GM23338 (cell line): ENCODE measurements at regions not wholly inside any gene's neighbourhood (a gene's known extent, or its start where the extent isn't known, plus 50 kb on each side); places are given as distances from the start of the nearest gene placed in this dataset.

Experiments
- ATAC-seq: fragments of 200-7000 bp; cut with Tn5 transposase; 3 replicates; pipeline ENCODE4 v1.9.1; 2020
- DNase-seq: peaks from one replicate; pipeline ENCODE4 v3.0.0-alpha.2; 2015; ENCODE audit warnings: low spot score
- H2AFZ ChIP-seq: fragments of 200-600 bp; sonication (generic); 2 replicates; pipeline ENCODE4 v1.8.0; 2016; ENCODE audit warnings: antibody characterized with exemption, mild to moderate bottlenecking, moderate library complexity
- H3F3A ChIP-seq: fragments of 200-600 bp; sonication (generic); replicated peaks from 2 replicates; pipeline ENCODE4 v1.8.0; 2017; ENCODE audit warnings: antibody characterized with exemption, mixed run types, low read depth
- H3K27ac ChIP-seq: fragments of 200-600 bp; sonication (generic); 2 replicates; pipeline ENCODE4 v1.6.1; 2016; ENCODE audit warnings: low read depth
- H3K27me3 ChIP-seq: fragments of 200-600 bp; sonication (generic); 2 replicates; pipeline ENCODE4 v1.8.0; 2016; ENCODE audit warnings: mild to moderate bottlenecking, mixed run types, moderate library complexity; ENCODE audit not compliant: insufficient read depth
- H3K36me3 ChIP-seq: fragments of 200-600 bp; sonication (generic); 2 replicates; pipeline ENCODE4 v1.8.0; 2016; ENCODE audit warnings: mild to moderate bottlenecking; ENCODE audit not compliant: insufficient read depth
- H3K4me1 ChIP-seq: fragments of 200-600 bp; sonication (generic); 2 replicates; pipeline ENCODE4 v1.8.0; 2016; ENCODE audit warnings: mild to moderate bottlenecking, moderate library complexity; ENCODE audit not compliant: insufficient read depth
- H3K4me2 ChIP-seq: fragments of 200-600 bp; sonication (generic); 2 replicates; pipeline ENCODE4 v1.7.1; 2017; ENCODE audit warnings: mixed run types
- H3K4me3 ChIP-seq: fragments of 200-600 bp; sonication (generic); 2 replicates; pipeline ENCODE4 v1.6.1; 2016; ENCODE audit warnings: mixed run types
- H3K79me2 ChIP-seq: fragments of 200-600 bp; sonication (generic); replicated peaks from 2 replicates; pipeline ENCODE4 v1.8.0; 2017; ENCODE audit warnings: mild to moderate bottlenecking; ENCODE audit not compliant: insufficient read depth
- H3K9me2 ChIP-seq: fragments of 200-600 bp; sonication (generic); 2 replicates; pipeline ENCODE4 v1.8.0; 2017; ENCODE audit not compliant: insufficient read depth
- H4K20me1 ChIP-seq: fragments of 200-600 bp; sonication (generic); replicated peaks from 2 replicates; pipeline ENCODE4 v1.8.0; 2017; ENCODE audit warnings: mild to moderate bottlenecking; ENCODE audit not compliant: insufficient read depth
- H3K27ac Mint-ChIP-seq: 2 replicates; pipeline ENCODE4 v1.8.0; 2020; ENCODE audit warnings: inconsistent platforms, mild to moderate bottlenecking, moderate library complexity, mixed read lengths
- H3K27me3 Mint-ChIP-seq: 3 replicates; pipeline ENCODE4 v1.8.0; 2022; ENCODE audit warnings: low read depth, mild to moderate bottlenecking, moderate library complexity, mixed read lengths, inconsistent platforms; ENCODE audit not compliant: insufficient read depth, poor library complexity
- H3K36me3 Mint-ChIP-seq: 3 replicates; pipeline ENCODE4 v1.8.0; 2021; ENCODE audit warnings: low read depth, mild to moderate bottlenecking, inconsistent platforms, moderate library complexity, mixed read lengths
- H3K4me1 Mint-ChIP-seq: 3 replicates; pipeline ENCODE4 v1.8.0; 2020; ENCODE audit warnings: mild to moderate bottlenecking, inconsistent platforms, mixed read lengths
- H3K4me3 Mint-ChIP-seq: 3 replicates; pipeline ENCODE4 v1.8.0; 2021; ENCODE audit warnings: moderate library complexity, mild to moderate bottlenecking, inconsistent platforms, mixed read lengths
- H3K9me3 Mint-ChIP-seq: 3 replicates; pipeline ENCODE4 v1.8.0; 2020; ENCODE audit warnings: moderate library complexity, mild to moderate bottlenecking, inconsistent platforms, mixed read lengths
- CREB1 ChIP-seq: fragments of 250-450 bp; sonication (Bioruptor Pico); IDR thresholded peaks from 2 replicates; pipeline ENCODE4 v1.5.0; 2020; ENCODE audit warnings: low read depth, mild to moderate bottlenecking, moderate library complexity
- CTCF ChIP-seq, 2 experiments: fragments of 200-600 bp in 1 of 2; sonication (generic) in 1 of 2; conservative IDR thresholded peaks; 2 replicates each; pipeline versions ENCODE4 v1.5.1 to v1.6.1; 2016 to 2017; ENCODE audit warnings: antibody characterized with exemption in 2 of 2, low read depth in 2 of 2, mild to moderate bottlenecking in 2 of 2, moderate library complexity in 1 of 2
- ETS1 ChIP-seq: IDR thresholded peaks from 2 replicates; pipeline ENCODE4 v1.6.1; 2016; ENCODE audit warnings: antibody characterized with exemption
- EZH2 ChIP-seq: fragments of 200-600 bp; sonication (generic); IDR thresholded peaks from one replicate; pipeline ENCODE4 v1.8.0; 2017; ENCODE audit warnings: antibody characterized with exemption, mild to moderate bottlenecking, low read depth; ENCODE audit not compliant: unreplicated experiment
- EZH2phosphoT487 ChIP-seq: fragments of 200-600 bp; sonication (generic); IDR thresholded peaks from one replicate; pipeline ENCODE4 v1.8.1; 2018; ENCODE audit warnings: antibody characterized with exemption; ENCODE audit not compliant: unreplicated experiment
- POLR2AphosphoS5 ChIP-seq: IDR thresholded peaks from 2 replicates; pipeline ENCODE4 v1.6.1; 2016; ENCODE audit warnings: antibody characterized with exemption, low read depth
- REST ChIP-seq: IDR thresholded peaks from one replicate; pipeline ENCODE4 v1.6.1; 2018; ENCODE audit warnings: antibody characterized with exemption; ENCODE audit not compliant: unreplicated experiment
- STAT1 ChIP-seq: IDR thresholded peaks from one replicate; pipeline ENCODE4 v1.6.1; 2016; ENCODE audit warnings: antibody characterized with exemption; ENCODE audit not compliant: unreplicated experiment
- ZNF114 ChIP-seq: fragments of 250-450 bp; sonication (Bioruptor Pico); IDR thresholded peaks from 2 replicates; pipeline ENCODE4 v1.5.0; 2020; ENCODE audit warnings: mild to moderate bottlenecking, moderate library complexity

- Mint-ChIP-seq H3K36me3 (no peaks in the 10 kb centered on the region), H3K27ac (no peak overlapping the region), H3K4me1 (peaks cover 2% of the 10 kb centered on the region; the same call in 1 of the 3 replicates), H3K4me3 (no peak overlapping the region), H3K27me3 (peaks cover 4% of the 10 kb centered on the region), H3K9me3 (no peaks in the 10 kb centered on the region)
- Histone ChIP-seq H3K4me2 (no peak overlapping the region), H3F3A (no peaks in the 10 kb centered on the region), H3K79me2 (no peaks in the 10 kb centered on the region), H3K9me2 (peaks cover 3% of the 10 kb centered on the region; the same call in 1 of the 2 replicates), H3K4me1 (no peaks in the 10 kb centered on the region), H3K4me3 (no peak overlapping the region), H3K27ac (no peak overlapping the region), H2AFZ (peak overlapping the region; percentile 57; the same call in 1 of the 2 replicates), H3K27me3 (no peaks in the 10 kb centered on the region), H3K36me3 (no peaks in the 10 kb centered on the region), H4K20me1 (no peaks in the 10 kb centered on the region)
- ATAC-seq (no peak), DNase-seq (no peak)
- TF ChIP-seq REST (no peak), CREB1 (CRISPR knock-in tag) (no peak), POLR2AphosphoS5 (no peak)
Measured at GRCh38 chr3:66747261-66747660, 246.4 kb upstream of the LRIG1 start.

GRCh38 chr3:66747696-66748095 is 246.9 kb upstream of the LRIG1 start:
- H3K36me3 Mint-ChIP-seq, result 0 out of 3 replicates have a peak, but pooled peaks cover 3% of the 10 kb centered on the region
- Histone ChIP-seq H3K79me2 (no peaks in the 10 kb centered on the region), H3F3A (no peaks in the 10 kb centered on the region), H2AFZ (peak overlapping the region; percentile 57; the same call in 1 of the 2 replicates), H3K4me2 (no peak overlapping the region), H3K4me3 (no peak overlapping the region), H3K4me1 (no peaks in the 10 kb centered on the region), H4K20me1 (no peaks in the 10 kb centered on the region), H3K36me3 (no peaks in the 10 kb centered on the region), H3K27ac (no peak overlapping the region), H3K9me2 (peaks cover 5% of the 10 kb centered on the region; the same call in 1 of the 2 replicates), H3K27me3 (no peaks in the 10 kb centered on the region)
- no peak overlapping the region for H3K4me3 Mint-ChIP-seq
- no peak for DNase-seq
- no peak for ATAC-seq
- peaks cover 6% of the 10 kb centered on the region for H3K27me3 Mint-ChIP-seq
- H3K27ac Mint-ChIP-seq, result no peak overlapping the region
- no peaks in the 10 kb centered on the region for H3K9me3 Mint-ChIP-seq
- H3K4me1 Mint-ChIP-seq, result peaks cover 2% of the 10 kb centered on the region; the same call in 1 of the 3 replicates
- TF ChIP-seq STAT1 (no peak), REST (no peak), ETS1 (no peak), CTCF (conservative IDR thresholded peaks at IDR 0.05; ENCODE audit: low read depth in 2 of 2) (no peak), EZH2phosphoT487 (no peak), EZH2 (no peak), ZNF114 (CRISPR knock-in tag) (no peak)
